ENCODE measurements at regions not wholly inside any gene's neighbourhood (a gene's known extent, or its start where the extent isn't known, plus 50 kb on each side); places are given as distances from the start of the nearest gene placed in this dataset.

- DNase-seq (ENCODE audit: low spot score): no peak
These were observed 68.3 kb upstream of the EXOC2 start for GRCh38 chr6:760982-761955.

- no peak for DNase-seq (ENCODE audit: low spot score)
These were observed 66.8 kb upstream of the EXOC2 start for GRCh38 chr6:759729-760128.

GRCh38 chr6:756224-756623, 63.3 kb upstream of the EXOC2 start:
- DNase-seq (ENCODE audit: low spot score): no peak

- no peak for DNase-seq (ENCODE audit: low spot score)
These were observed 61.3 kb upstream of the EXOC2 start for GRCh38 chr6:754202-754601.

- no peak for DNase-seq (ENCODE audit: low spot score)
These were observed 60.5 kb upstream of the EXOC2 start for GRCh38 chr6:753486-753885.

- no peak for DNase-seq (ENCODE audit: low spot score)
These were observed 59.5 kb upstream of the EXOC2 start for GRCh38 chr6:752438-752837.

- no peak for DNase-seq (ENCODE audit: low spot score)
These were observed 58.8 kb upstream of the EXOC2 start for GRCh38 chr6:751765-752164.

- DNase-seq (ENCODE audit: low spot score): no peak
These were observed 55.0 kb upstream of the EXOC2 start for GRCh38 chr6:747921-748320.

- DNase-seq (ENCODE audit: low spot score): no peak
These were observed 54.1 kb upstream of the EXOC2 start for GRCh38 chr6:747028-747427.

- DNase-seq (ENCODE audit: low spot score): no peak
These were observed 51.9 kb upstream of the EXOC2 start for GRCh38 chr6:744666-745353.

GRCh38 chr6:743320-744096, 50.6 kb upstream of the EXOC2 start:
- no peak for DNase-seq (ENCODE audit: low spot score)
